ENCODE measurements at regions not wholly inside any gene's neighbourhood (a gene's known extent, or its start where the extent isn't known, plus 50 kb on each side); places are given as distances from the start of the nearest gene placed in this dataset.

DNA sequence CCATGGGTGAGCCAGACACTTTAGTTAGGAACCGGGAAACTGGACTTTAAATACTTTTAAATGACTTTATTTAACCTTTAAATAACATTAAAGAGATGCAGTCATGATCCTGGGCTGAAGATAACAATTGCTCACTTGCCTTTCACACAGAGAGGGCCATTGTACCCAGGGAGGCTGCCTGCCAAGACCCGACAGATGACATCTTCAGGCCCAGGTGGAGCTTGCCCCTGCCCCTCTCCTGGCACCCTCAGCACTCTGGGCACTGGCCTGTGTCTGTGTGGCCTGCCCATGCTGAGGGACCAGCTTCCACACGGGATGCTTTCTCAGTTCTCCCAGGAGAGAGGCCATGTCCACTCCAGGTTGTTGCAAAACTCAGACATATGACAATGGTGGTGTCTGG, 216.4 kb upstream of the MYT1L start:
- Mint-ChIP-seq H3K4me3 (no peak overlapping the region), H3K4me1 (no peaks in the 10 kb centered on the region), H3K36me3 (peaks cover 0 to 4% of the 10 kb centered on the region in 2 donors), H3K27ac (no peak overlapping the region), H3K9me3 (peaks cover 2 to 17% (median 11%) of the 10 kb centered on the region in 7 donors), H3K27me3 (peaks cover 0 to 6% (median 6%) of the 10 kb centered on the region in 3 donors)
- no peak for DNase-seq
- ATAC-seq (ENCODE audit: low read depth in 2 of 2): no peak

GRCh38 chr2:2546046-2546445, 215.0 kb upstream of the MYT1L start:
- Mint-ChIP-seq H3K27ac (peak overlapping the region in 1 of 6 donors; percentile 70), H3K36me3 (peaks cover 0 to 4% of the 10 kb centered on the region in 2 donors), H3K27me3 (peaks cover 0 to 6% (median 6%) of the 10 kb centered on the region in 3 donors), H3K4me1 (no peaks in the 10 kb centered on the region), H3K4me3 (no peak overlapping the region), H3K9me3 (peaks cover 0 to 6% (median 2%) of the 10 kb centered on the region in 7 donors)
- ATAC-seq (ENCODE audit: low read depth in 2 of 2) (no peak), DNase-seq (no peak)

- Mint-ChIP-seq H3K4me3 (peak overlapping the region in 1 of 8 donors; percentile 30), H3K9me3 (peaks cover 0 to 3% (median 0%) of the 10 kb centered on the region in 7 donors), H3K27ac (no peak overlapping the region), H3K27me3 (peaks cover 4 to 10% (median 5%) of the 10 kb centered on the region in 3 donors), H3K4me1 (no peaks in the 10 kb centered on the region), H3K36me3 (no peaks in the 10 kb centered on the region)
- no peak for ATAC-seq (ENCODE audit: low read depth in 2 of 2)
- no peak for DNase-seq
Measured at GRCh38 chr2:2542966-2543611, 212.0 kb upstream of the MYT1L start.

- ATAC-seq (ENCODE audit: low read depth in 2 of 2): no peak
Measured at GRCh38 chr2:2542316-2542715, 211.2 kb upstream of the MYT1L start.

DNA sequence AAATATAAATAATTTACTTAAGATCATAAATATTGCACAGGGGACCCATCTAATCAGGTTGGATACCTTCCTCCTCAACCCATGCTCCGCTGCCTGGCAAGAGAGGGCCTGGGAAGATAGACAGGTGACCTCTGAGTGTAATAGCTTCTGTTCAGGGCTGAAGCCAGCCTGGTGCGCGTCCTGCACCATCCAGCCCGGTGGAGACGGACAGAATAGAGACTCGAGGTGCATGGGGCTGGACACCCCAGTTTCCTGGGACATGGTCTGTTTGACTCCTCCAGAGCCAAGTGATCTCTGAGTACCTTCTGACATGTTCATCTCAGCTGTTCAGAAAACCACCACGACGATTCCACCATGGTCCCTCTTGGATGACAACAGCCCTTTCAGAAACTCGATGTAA, 209.3 kb upstream of the MYT1L start:
- no peak for DNase-seq
- no peak overlapping the region for H3K27ac Mint-ChIP-seq
- H3K4me3 Mint-ChIP-seq: no peak overlapping the region
- H3K9me3 Mint-ChIP-seq: peaks cover 0 to 7% (median 0%) of the 10 kb centered on the region in 7 donors
- no peaks in the 10 kb centered on the region for H3K4me1 Mint-ChIP-seq
- peaks cover 0 to 15% (median 15%) of the 10 kb centered on the region in 3 donors for H3K27me3 Mint-ChIP-seq
- no peaks in the 10 kb centered on the region for H3K36me3 Mint-ChIP-seq
- ATAC-seq (ENCODE audit: low read depth in 2 of 2): no peak

More at GRCh38 chr2:2542316-2542715, 211.2 kb upstream of the MYT1L start:
- peaks cover 0 to 10% (median 5%) of the 10 kb centered on the region in 3 donors for H3K27me3 Mint-ChIP-seq
- H3K27ac Mint-ChIP-seq: no peak overlapping the region
- no peak for DNase-seq
- no peaks in the 10 kb centered on the region for H3K36me3 Mint-ChIP-seq
- H3K4me1 Mint-ChIP-seq: no peaks in the 10 kb centered on the region
- peaks cover 0 to 3% (median 0%) of the 10 kb centered on the region in 7 donors for H3K9me3 Mint-ChIP-seq
- H3K4me3 Mint-ChIP-seq: no peak overlapping the region

DNA sequence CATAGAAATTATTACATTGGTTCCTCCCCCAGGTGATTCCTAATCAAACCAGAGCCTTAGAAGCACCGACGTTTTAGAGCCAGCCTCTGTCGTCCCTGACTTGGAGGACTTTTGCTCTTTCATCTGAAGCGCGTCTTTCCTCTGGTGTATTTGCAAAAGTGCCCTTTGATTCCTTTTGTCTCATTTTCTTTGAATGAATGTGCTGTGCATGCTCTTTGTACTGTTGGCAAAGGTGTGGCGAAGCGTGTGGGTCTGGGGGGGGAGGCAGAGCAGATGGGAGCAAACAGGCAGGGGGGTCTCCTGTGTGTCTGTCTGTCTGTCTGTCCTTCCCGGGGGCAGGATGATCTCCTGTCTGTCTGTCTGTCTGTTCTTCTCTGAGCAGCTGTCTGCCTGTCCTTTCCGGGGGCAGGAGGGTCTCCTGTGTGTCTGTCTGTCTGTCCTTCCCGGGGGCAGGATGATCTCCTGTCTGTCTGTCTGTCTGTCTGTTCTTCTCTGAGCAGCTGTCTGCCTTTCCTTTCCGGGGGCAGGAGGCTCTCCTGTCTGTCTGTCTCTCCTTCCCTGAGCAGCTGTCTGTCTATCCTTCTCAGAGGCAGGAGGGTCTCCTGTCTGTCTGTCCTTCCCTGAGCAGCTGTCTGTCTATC, 205.5 kb upstream of the MYT1L start:
- no peak for ATAC-seq (ENCODE audit: low read depth in 2 of 2)
- no peaks in the 10 kb centered on the region for H3K36me3 Mint-ChIP-seq

GRCh38 chr2:2530334-2530733, 199.3 kb upstream of the MYT1L start:
- H3K9me3 Mint-ChIP-seq: peaks cover 3 to 10% (median 5%) of the 10 kb centered on the region in 7 donors
- no peaks in the 10 kb centered on the region for H3K36me3 Mint-ChIP-seq
- DNase-seq (no peak), ATAC-seq (ENCODE audit: low read depth in 2 of 2) (no peak)
- H3K27me3 Mint-ChIP-seq: no peaks in the 10 kb centered on the region
- H3K4me3 Mint-ChIP-seq: no peak overlapping the region
- no peaks in the 10 kb centered on the region for H3K4me1 Mint-ChIP-seq
- H3K27ac Mint-ChIP-seq: no peak overlapping the region

More for the DNA sequence above, 205.5 kb upstream of the MYT1L start:
- DNase-seq: no peak
- H3K4me1 Mint-ChIP-seq: no peaks in the 10 kb centered on the region
- peaks cover 0 to 9% (median 4%) of the 10 kb centered on the region in 7 donors for H3K9me3 Mint-ChIP-seq
- peaks cover 0 to 15% (median 8%) of the 10 kb centered on the region in 3 donors for H3K27me3 Mint-ChIP-seq
- no peak overlapping the region for H3K4me3 Mint-ChIP-seq
- H3K27ac Mint-ChIP-seq: peak overlapping the region in 2 of 6 donors; percentile 79 to 82

GRCh38 chr2:2528846-2529245, 197.8 kb upstream of the MYT1L start:
- Mint-ChIP-seq H3K4me1 (no peaks in the 10 kb centered on the region), H3K4me3 (no peak overlapping the region)

GRCh38 chr2:2527148-2527547, 196.1 kb upstream of the MYT1L start:
- DNase-seq: no peak
- Mint-ChIP-seq H3K36me3 (no peaks in the 10 kb centered on the region), H3K27ac (no peak overlapping the region), H3K4me1 (no peaks in the 10 kb centered on the region), H3K9me3 (peaks cover 0 to 10% (median 6%) of the 10 kb centered on the region in 7 donors), H3K27me3 (peaks cover 0 to 11% (median 0%) of the 10 kb centered on the region in 3 donors), H3K4me3 (no peak overlapping the region)
- ATAC-seq (ENCODE audit: low read depth in 2 of 2): no peak

More at GRCh38 chr2:2528846-2529245, 197.8 kb upstream of the MYT1L start:
- Mint-ChIP-seq H3K9me3 (peaks cover 3 to 10% (median 5%) of the 10 kb centered on the region in 7 donors), H3K27ac (peak overlapping the region in 1 of 6 donors; percentile 20), H3K36me3 (no peaks in the 10 kb centered on the region), H3K27me3 (peaks cover 0 to 5% (median 0%) of the 10 kb centered on the region in 3 donors)
- DNase-seq: no peak
- no peak for ATAC-seq (ENCODE audit: low read depth in 2 of 2)

DNA sequence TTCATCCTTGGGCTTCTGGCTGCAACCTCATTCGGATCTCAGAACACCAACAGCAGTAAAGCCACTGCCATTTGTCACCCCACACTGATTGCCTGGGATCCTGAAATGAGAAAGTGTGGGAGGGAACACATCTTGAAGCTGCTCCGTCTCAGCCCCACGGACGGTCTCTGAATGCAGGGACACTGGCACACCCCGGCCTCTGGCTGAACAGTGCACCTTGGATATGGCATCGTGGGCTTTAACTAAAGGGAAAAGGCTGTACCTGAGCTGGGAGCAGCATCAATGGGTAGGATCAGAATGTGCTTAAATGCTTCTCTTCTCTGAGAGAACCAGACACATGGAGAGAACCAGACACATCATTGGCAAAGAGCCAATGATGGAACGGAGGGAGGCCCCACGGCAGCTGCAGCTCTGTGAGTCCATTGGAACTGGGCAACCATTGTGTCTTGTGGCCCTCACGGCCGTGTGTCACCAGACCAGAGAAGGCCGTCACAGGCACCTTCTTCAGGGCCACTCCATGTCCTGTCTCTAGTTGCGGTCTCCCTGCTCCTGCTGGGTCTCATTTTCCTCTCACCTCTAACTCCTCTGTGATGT, 193.4 kb upstream of the MYT1L start:
- DNase-seq: no peak
- H3K27me3 Mint-ChIP-seq: peaks cover 0 to 21% (median 0%) of the 10 kb centered on the region in 3 donors
- no peak overlapping the region for H3K27ac Mint-ChIP-seq
- H3K4me3 Mint-ChIP-seq: no peak overlapping the region
- H3K4me1 Mint-ChIP-seq: no peaks in the 10 kb centered on the region
- no peaks in the 10 kb centered on the region for H3K36me3 Mint-ChIP-seq
- peaks cover 0 to 12% (median 4%) of the 10 kb centered on the region in 7 donors for H3K9me3 Mint-ChIP-seq
- ATAC-seq (ENCODE audit: low read depth in 2 of 2): no peak

DNA sequence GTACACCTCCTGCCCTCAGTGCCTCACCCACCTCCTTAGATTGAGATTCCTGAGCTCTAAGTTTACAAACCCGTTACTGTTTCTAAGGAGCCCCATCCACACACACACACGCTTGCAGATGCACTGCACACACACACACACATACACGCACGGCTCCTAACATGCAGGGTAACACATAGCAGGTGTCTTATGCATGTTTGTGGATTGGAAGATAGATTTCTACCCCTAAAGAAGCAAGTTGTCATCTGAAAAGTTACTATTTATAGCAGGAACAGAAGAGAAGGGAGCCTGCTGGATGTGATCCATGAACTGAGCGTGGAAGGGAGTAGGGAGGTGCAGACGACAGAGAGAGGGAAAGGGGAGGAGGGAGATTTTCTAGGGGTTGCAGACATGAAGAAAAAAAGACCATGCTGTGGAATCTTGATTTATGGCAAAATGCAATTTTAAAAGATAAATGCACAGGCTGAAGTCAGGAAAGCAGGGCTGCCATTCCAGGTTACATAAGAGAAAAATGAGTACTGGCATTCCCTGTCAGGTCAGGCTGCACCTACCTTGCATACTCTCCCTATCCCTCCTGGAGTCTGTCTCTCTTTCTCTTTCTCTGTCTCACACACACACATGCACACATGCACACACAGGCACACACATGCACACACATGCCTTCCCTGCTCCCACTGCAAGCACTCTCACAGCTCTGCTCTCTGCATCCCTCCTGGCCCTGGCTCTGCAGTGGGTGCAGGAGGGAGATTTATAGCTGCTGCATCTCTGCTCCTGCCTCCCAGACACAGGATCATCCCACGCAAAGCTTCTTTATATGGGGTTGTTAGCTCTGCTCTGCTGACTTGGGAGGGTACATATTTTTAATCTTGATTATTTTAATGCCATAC, 192.6 kb upstream of the MYT1L start:
- Mint-ChIP-seq H3K36me3 (no peaks in the 10 kb centered on the region), H3K27me3 (peaks cover 0 to 21% (median 0%) of the 10 kb centered on the region in 3 donors), H3K9me3 (peaks cover 0 to 10% (median 4%) of the 10 kb centered on the region in 7 donors), H3K4me1 (no peaks in the 10 kb centered on the region), H3K4me3 (no peak overlapping the region), H3K27ac (no peak overlapping the region)
- DNase-seq (no peak), ATAC-seq (ENCODE audit: low read depth in 2 of 2) (no peak)

DNA sequence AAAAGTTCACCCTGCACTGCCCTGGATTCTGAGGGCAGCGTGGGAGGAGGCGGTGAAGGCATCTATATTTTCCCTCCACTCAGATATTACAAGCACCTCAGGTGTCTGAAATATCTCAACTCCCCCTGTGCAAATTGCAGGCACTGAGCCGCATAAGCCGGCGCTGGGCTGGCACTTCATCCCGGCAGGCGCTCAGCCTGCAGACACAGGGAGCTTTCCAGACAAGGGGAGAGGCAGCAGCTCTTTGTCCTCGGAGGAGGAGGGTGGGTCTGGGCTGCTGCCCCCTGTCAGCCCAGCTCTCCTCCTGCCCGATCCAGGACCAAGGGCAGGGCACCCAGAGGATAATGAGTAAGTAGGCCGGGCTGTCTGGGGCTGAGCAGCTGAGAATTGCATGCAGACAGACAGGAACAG, 189.3 kb upstream of the MYT1L start:
- no peaks in the 10 kb centered on the region for H3K36me3 Mint-ChIP-seq
- peaks cover 0 to 10% (median 4%) of the 10 kb centered on the region in 7 donors for H3K9me3 Mint-ChIP-seq
- peaks cover 0 to 28% (median 4%) of the 10 kb centered on the region in 3 donors for H3K27me3 Mint-ChIP-seq
- H3K4me1 Mint-ChIP-seq: no peaks in the 10 kb centered on the region
- peak overlapping the region in 1 of 8 donors; percentile 70 for H3K4me3 Mint-ChIP-seq
- DNase-seq (no peak), ATAC-seq (ENCODE audit: low read depth in 2 of 2) (no peak)
- H3K27ac Mint-ChIP-seq: no peak overlapping the region

DNA sequence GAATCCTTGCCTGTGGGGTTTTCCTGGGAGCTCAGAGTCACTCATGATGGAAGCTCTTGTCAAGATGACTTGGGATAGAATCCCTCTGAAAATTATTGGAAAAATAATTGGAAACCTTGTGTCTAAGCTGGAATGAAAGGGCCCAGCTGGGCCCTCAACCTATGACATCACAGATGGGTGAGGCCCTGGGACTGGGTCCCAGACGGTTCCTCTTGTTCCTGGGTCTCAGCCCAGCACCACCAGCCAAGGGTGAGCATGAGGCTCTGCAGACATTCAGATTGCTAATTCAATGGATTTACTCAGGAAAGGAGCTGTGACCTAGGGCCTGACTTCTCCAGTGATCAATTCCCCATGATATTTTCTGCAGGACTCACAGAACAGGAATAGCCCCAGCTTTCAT, 188.3 kb upstream of the MYT1L start:
- DNase-seq: no peak
- Mint-ChIP-seq H3K27me3 (peaks cover 0 to 28% (median 4%) of the 10 kb centered on the region in 3 donors), H3K27ac (no peak overlapping the region)

More for the DNA sequence above, 188.3 kb upstream of the MYT1L start:
- Mint-ChIP-seq H3K4me3 (no peak overlapping the region), H3K9me3 (peaks cover 0 to 10% (median 4%) of the 10 kb centered on the region in 7 donors), H3K36me3 (no peaks in the 10 kb centered on the region), H3K4me1 (no peaks in the 10 kb centered on the region)
- ATAC-seq (ENCODE audit: low read depth in 2 of 2): no peak
